ENCODE measurements at regions not wholly inside any gene's neighbourhood (a gene's known extent, or its start where the extent isn't known, plus 50 kb on each side); places are given as distances from the start of the nearest gene placed in this dataset.

DNA sequence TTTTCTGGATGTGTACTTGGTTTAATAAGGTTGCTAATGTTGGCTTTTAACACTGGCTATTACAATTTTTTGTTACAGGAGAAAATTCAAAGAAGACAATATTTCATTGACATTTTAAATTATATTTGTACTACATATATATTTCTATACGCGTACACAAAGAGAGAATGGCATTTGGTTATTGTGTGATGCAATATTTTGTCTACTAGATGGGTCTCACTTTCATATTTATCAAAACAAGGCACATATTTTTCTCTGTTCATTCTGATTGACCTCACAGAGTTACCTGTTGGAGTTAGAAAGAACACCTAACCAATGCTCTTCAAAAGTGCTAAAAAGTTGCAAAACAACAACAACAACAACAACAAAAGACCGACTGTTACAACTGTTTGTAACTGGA lies 50.2 kb upstream of the VGLL3 start:
- no peak for ATAC-seq

Data from activated CD4-positive, CD25-positive, alpha-beta regulatory T cell treated with anti-CD3 and anti-CD28 coated beads, Interleukin-2, amount 50 U/mL, for 24 hours (primary cell).